Epithelial cell of esophagus (primary cell): ENCODE measurements at regions not wholly inside any gene's neighbourhood (a gene's known extent, or its start where the extent isn't known, plus 50 kb on each side); places are given as distances from the start of the nearest gene placed in this dataset.
"Not testable (repeated sequence)": the region's sequence is repeated elsewhere in the genome, so short reads cannot be mapped to it uniquely, and the experiment has no call there.

ENCODE experiments used
- DNase-seq: peaks from one replicate; pipeline ENCODE4 v3.0.0; 2010; ENCODE audit warnings: low read depth
- H3K4me3 ChIP-seq: 2 replicates; pipeline ENCODE4 v1.5.1; 2011; ENCODE audit warnings: mild to moderate bottlenecking, low read length, control low read depth
- TF ChIP-seq, protein P1 (sequence below): IDR thresholded peaks from 2 replicates; pipeline ENCODE4 v1.5.1; 2011; ENCODE audit warnings: low read depth, mild to moderate bottlenecking, low read length, control low read depth, inconsistent platforms; ENCODE audit not compliant: insufficient read depth; ENCODE audit errors: missing control alignments

DNA sequence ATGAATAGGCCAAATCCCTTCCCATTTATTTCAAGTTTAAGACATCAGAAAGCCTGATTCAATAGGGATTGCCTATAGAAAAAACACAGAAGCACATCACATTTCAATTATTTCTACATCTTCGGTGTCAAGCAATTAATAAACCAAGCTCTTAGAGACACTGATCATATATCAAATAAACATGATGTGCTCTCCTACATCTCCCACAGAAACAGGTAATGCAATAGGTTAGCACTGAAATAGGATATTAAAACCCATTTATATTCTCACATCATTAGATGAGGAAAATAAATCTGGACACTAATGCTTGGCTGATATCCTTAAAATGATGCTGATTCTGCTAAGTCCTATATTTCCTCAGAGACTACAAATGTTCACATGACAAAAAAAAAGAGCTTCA is 364.7 kb downstream of the MBD2 start:
- no peak for DNase-seq
- TF ChIP-seq, protein P1, sequence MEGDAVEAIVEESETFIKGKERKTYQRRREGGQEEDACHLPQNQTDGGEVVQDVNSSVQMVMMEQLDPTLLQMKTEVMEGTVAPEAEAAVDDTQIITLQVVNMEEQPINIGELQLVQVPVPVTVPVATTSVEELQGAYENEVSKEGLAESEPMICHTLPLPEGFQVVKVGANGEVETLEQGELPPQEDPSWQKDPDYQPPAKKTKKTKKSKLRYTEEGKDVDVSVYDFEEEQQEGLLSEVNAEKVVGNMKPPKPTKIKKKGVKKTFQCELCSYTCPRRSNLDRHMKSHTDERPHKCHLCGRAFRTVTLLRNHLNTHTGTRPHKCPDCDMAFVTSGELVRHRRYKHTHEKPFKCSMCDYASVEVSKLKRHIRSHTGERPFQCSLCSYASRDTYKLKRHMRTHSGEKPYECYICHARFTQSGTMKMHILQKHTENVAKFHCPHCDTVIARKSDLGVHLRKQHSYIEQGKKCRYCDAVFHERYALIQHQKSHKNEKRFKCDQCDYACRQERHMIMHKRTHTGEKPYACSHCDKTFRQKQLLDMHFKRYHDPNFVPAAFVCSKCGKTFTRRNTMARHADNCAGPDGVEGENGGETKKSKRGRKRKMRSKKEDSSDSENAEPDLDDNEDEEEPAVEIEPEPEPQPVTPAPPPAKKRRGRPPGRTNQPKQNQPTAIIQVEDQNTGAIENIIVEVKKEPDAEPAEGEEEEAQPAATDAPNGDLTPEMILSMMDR, result no peak
- no peak overlapping the region for H3K4me3 ChIP-seq

DNA sequence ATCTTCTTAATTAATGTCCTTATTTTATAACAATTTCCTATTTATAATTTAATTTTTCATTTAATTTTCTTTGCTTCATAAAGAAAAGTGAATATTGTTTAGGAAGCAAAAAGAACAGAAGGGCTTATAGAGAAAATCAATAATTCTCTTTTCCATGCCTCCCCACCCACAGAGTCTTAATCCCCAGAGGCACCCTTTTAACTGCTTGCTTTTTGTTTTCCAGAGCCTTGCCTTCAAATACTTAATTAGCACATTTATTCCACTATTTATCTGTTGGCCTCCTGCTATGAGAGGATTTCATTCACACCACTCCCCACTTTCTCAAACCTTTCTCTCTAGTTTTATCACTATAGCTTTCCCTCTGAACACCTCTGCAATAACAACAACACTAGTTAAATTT is 373.6 kb downstream of the MBD2 start:
- TF ChIP-seq, protein P1, result no peak
- H3K4me3 ChIP-seq, result no peak overlapping the region
- DNase-seq, result no peak

DNA sequence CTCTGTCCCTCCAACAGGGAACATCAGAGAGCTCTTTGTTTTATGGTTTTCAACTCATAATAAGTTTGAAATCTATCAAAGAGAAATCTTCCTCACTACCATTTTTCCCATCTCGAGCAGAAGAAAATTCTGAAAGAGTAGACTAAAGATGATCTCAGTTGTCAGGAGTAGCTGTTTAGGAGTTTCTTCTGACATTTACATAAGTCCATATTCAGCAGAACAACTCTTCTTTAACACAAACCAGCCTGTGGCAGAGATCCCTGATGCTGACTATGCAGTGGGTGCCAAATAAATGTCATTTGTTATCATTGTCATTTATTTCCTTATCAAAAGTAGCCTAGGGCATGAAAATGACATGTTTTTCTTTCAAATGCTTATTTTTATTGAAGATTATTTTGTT is 380.7 kb downstream of the MBD2 start:
- TF ChIP-seq, protein P1, result no peak
- DNase-seq, result no peak
- H3K4me3 ChIP-seq, result no peak overlapping the region

DNA sequence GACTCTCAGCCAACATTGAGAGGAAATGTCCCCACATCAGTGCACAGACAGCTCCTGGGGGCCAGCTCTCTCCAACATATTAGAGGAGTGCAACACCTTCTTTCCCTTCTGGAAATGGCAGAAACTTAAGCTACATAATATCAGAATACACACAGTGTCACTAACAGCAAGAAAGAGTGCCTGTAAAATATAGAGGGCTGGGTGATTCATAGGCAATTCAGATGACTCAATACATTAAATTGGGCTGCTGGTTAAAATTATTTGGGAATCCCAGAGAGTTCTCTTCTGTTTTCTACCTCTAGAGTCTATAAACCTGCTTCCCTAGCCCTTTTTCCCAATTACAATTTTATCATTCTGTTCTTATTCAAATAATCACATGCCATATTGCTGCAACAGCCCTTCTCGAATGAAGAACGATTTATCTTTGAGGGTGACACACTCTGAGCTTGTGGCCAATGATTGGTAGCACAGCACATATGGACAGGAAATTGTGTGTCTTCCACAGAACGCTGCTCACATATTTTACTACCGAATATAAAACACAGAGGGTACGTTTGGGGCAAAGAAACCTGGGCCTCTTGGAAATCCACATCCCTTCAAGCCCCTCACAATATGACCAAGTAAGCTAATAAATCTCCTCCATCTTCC is 381.2 kb downstream of the MBD2 start:
- TF ChIP-seq, protein P1, result no peak
- no peak overlapping the region for H3K4me3 ChIP-seq
- no peak for DNase-seq

DNA sequence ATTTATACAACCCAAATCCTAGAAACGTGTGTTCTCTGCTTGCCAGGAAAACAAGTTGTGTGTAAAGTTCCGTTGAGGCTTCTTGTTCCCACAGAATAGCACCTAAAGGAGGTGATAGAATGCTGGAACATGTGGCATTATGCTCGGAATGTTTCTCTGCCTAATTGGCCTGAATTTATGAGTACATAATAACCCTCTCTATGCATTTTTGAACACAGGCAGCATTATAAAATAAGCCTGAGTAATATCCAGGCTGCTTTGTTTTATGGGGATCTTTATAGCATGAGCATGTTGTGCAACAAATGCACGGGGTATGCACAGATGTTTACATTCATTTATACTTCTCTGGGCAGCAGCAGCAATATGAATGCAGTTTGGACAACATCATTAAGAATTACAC is 385.7 kb downstream of the MBD2 start:
- TF ChIP-seq, protein P1, result no peak
- H3K4me3 ChIP-seq, result no peak overlapping the region
- no peak for DNase-seq

DNA sequence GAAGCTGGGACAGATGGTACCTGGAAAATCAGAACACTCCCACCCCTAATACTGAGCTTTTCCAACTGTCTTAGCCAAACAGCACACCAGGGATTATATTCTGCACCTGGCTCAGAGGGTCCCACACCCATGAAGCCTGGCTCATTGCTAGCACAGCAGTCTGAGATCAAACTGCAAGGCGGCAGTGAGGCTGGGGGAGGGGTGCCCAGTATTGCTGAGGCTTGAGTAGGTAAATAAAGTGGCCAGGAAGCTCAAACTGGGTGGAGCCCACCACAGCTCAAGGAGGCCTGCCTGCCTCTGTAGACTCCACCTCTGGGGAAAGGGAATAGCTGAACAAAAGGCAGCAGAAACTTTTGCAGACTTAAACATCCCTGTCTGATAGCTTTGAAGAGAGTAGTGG is 403.3 kb downstream of the MBD2 start:
- H3K4me3 ChIP-seq, DNase-seq: not testable (repeated sequence)

DNA sequence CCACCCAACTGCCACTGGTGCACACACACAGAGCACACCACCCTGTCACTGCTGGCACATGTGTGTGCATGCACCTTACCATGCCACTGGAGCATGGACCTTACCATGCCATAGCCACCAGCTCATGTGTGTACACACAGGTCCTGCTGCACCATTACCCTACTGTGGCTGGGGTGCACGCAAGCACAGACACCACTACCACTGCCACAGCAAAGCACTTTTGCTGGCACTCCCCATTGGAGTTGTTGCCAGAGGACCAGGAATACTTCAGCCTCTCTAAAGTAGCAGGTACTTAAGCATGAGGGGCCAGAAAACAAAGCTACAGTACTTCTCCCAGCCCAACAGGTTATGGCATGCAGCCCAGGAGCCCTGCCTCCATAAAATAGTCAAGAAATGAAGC is 404.8 kb downstream of the MBD2 start:
- no peak for DNase-seq
- H3K4me3 ChIP-seq, result no peak overlapping the region
- TF ChIP-seq, protein P1, result no peak
